Natural killer cell (primary cell): ENCODE measurements at regions not wholly inside any gene's neighbourhood (a gene's known extent, or its start where the extent isn't known, plus 50 kb on each side); places are given as distances from the start of the nearest gene placed in this dataset.

Source experiments
- ATAC-seq, 3 donors: fragments of 150-1000 bp in 2 of 3; fragments of 200-7000 bp in 1 of 3; cut with Tn5 transposase; 1 replicate in 1 of 3; 2 replicates in 2 of 3; pipeline ENCODE4 v1.10.0; 2021; ENCODE audit warnings: mild to moderate bottlenecking in 2 of 3, moderate library complexity in 2 of 3
- DNase-seq, 2 donors: peaks; one replicate each; pipeline versions ENCODE4 v3.0.0 to v3.0.0-alpha.2; 2013 to 2021; ENCODE audit warnings: mixed read lengths in 1 of 2
- H3K27ac ChIP-seq: one replicate; pipeline ENCODE4 v1.5.1; 2013; ENCODE audit warnings: mild to moderate bottlenecking, low read length
- H3K27me3 ChIP-seq: one replicate; pipeline ENCODE4 v1.6.1; 2013; ENCODE audit warnings: low read length; ENCODE audit not compliant: control insufficient read depth, insufficient read depth
- H3K36me3 ChIP-seq: one replicate; pipeline ENCODE4 v1.6.1; 2013; ENCODE audit warnings: low read length; ENCODE audit not compliant: control insufficient read depth, insufficient read depth
- H3K4me1 ChIP-seq: one replicate; pipeline ENCODE4 v1.6.1; 2013; ENCODE audit warnings: low read length; ENCODE audit not compliant: control insufficient read depth, insufficient read depth
- H3K4me3 ChIP-seq: one replicate; pipeline ENCODE4 v1.5.1; 2013; ENCODE audit warnings: low read length
- H3K9me3 ChIP-seq: one replicate; pipeline ENCODE4 v1.6.1; 2013; ENCODE audit warnings: low read length; ENCODE audit not compliant: control insufficient read depth, insufficient read depth
- H3K27ac Mint-ChIP-seq, 2 donors: one replicate each; pipeline ENCODE4 v1.8.0; 2022; ENCODE audit warnings: mild to moderate bottlenecking in 2 of 2, mixed read lengths in 2 of 2, moderate library complexity in 1 of 2
- H3K27me3 Mint-ChIP-seq, 2 donors: one replicate each; pipeline ENCODE4 v1.8.0; 2022; ENCODE audit warnings: low read depth in 2 of 2, mixed read lengths in 2 of 2
- H3K36me3 Mint-ChIP-seq: one replicate; pipeline ENCODE4 v1.8.0; 2022; ENCODE audit warnings: mixed read lengths
- H3K4me1 Mint-ChIP-seq, 2 donors: one replicate each; pipeline ENCODE4 v1.8.0; 2022; ENCODE audit warnings: mixed read lengths in 2 of 2
- H3K4me3 Mint-ChIP-seq: one replicate; pipeline ENCODE4 v1.8.0; 2022; ENCODE audit warnings: mild to moderate bottlenecking, moderate library complexity, mixed read lengths
- H3K9me3 Mint-ChIP-seq, 2 donors: one replicate each; pipeline ENCODE4 v1.8.0; 2022; ENCODE audit warnings: mixed read lengths in 2 of 2
- WGBS: methylation state at CpG from one replicate; pipeline ENCODE4 v1.1.7; 2013; ENCODE audit warnings: missing lambda C conversion rate; ENCODE audit not compliant: insufficient coverage; 5-methylcytosine and 5-hydroxymethylcytosine counted together
- intact Hi-C: fragments of 100-400 bp; cut with micrococcal nuclease; formaldehyde crosslinking; loops from one replicate; pipeline ENCODE4 v1.14.2; 2022
- TF ChIP-seq, protein P1 (sequence below): fragments of 200-600 bp; IDR thresholded peaks from one replicate; pipeline ENCODE4 v1.8.0; 2022; ENCODE audit warnings: antibody characterized with exemption

DNA sequence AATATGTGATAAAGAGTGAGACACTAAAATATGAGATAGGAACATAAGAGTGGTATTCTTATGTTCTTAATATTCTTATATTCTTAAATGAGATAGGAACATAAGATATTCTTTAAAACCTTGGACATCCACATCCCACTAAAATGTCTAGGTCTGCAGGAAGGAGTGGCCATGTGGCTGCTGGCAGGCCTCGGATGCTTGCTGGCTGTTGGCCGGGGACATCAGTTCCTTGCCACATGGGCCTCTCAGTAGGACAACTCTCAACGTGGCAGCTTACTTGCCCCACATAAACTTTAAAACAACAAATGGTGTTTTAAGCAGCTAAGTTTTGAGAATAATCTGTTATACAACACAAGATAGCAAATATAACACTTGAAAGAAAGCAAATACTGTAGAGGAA lies 240.1 kb downstream of the CASP12 start:
- H3K27ac Mint-ChIP-seq: no peak overlapping the region
- H3K27ac ChIP-seq: no peak overlapping the region
- no peaks in the 10 kb centered on the region for H3K4me1 ChIP-seq
- DNase-seq: no peak
- H3K4me3 ChIP-seq: no peak overlapping the region
- 93% methylated on average over 3 of the region's 3 CpGs for WGBS
- intact Hi-C loops: no loop called here
- no peaks in the 10 kb centered on the region for H3K36me3 ChIP-seq
- no peaks in the 10 kb centered on the region for H3K9me3 ChIP-seq
- peaks cover 0 to 7% of the 10 kb centered on the region in 2 donors for H3K27me3 Mint-ChIP-seq
- H3K4me1 Mint-ChIP-seq: peaks cover 12 to 14% of the 10 kb centered on the region in 2 donors
- H3K36me3 Mint-ChIP-seq: no peaks in the 10 kb centered on the region
- TF ChIP-seq, protein P1, sequence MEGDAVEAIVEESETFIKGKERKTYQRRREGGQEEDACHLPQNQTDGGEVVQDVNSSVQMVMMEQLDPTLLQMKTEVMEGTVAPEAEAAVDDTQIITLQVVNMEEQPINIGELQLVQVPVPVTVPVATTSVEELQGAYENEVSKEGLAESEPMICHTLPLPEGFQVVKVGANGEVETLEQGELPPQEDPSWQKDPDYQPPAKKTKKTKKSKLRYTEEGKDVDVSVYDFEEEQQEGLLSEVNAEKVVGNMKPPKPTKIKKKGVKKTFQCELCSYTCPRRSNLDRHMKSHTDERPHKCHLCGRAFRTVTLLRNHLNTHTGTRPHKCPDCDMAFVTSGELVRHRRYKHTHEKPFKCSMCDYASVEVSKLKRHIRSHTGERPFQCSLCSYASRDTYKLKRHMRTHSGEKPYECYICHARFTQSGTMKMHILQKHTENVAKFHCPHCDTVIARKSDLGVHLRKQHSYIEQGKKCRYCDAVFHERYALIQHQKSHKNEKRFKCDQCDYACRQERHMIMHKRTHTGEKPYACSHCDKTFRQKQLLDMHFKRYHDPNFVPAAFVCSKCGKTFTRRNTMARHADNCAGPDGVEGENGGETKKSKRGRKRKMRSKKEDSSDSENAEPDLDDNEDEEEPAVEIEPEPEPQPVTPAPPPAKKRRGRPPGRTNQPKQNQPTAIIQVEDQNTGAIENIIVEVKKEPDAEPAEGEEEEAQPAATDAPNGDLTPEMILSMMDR: no peak
- no peaks in the 10 kb centered on the region for H3K9me3 Mint-ChIP-seq
- no peaks in the 10 kb centered on the region for H3K27me3 ChIP-seq
- no peak overlapping the region for H3K4me3 Mint-ChIP-seq
- no peak for ATAC-seq

DNA sequence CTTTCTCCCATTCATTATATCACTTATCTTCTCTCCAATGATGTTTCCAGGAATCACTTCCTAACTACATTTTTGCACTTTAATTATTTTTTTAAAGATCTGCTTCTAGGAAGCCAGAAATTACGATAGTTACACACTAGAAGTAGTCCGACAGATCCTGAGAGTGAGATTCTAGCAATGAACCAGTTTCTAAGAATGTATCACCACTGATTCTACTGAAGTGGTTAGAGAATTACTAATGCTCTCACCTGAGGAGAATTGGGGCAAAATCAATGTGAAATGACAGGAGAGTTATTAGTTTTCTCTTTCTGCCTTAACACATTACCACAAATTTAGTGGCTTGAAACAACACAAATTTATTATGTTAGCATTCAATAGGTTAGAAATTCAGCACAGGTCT lies 241.2 kb downstream of the CASP12 start:
- intact Hi-C loops: no loop called here
- no peak for ATAC-seq
- no peaks in the 10 kb centered on the region for H3K9me3 ChIP-seq
- Mint-ChIP-seq H3K4me3 (no peak overlapping the region), H3K27ac (no peak overlapping the region), H3K4me1 (peaks cover 17 to 18% of the 10 kb centered on the region in 2 donors), H3K9me3 (no peaks in the 10 kb centered on the region), H3K27me3 (peaks cover 0 to 7% of the 10 kb centered on the region in 2 donors), H3K36me3 (no peaks in the 10 kb centered on the region)
- TF ChIP-seq, protein P1: no peak
- WGBS: 73% methylated on average over 2 of the region's 2 CpGs
- no peak overlapping the region for H3K4me3 ChIP-seq
- no peaks in the 10 kb centered on the region for H3K36me3 ChIP-seq
- no peak overlapping the region for H3K27ac ChIP-seq
- no peaks in the 10 kb centered on the region for H3K4me1 ChIP-seq
- no peak for DNase-seq
- no peaks in the 10 kb centered on the region for H3K27me3 ChIP-seq

DNA sequence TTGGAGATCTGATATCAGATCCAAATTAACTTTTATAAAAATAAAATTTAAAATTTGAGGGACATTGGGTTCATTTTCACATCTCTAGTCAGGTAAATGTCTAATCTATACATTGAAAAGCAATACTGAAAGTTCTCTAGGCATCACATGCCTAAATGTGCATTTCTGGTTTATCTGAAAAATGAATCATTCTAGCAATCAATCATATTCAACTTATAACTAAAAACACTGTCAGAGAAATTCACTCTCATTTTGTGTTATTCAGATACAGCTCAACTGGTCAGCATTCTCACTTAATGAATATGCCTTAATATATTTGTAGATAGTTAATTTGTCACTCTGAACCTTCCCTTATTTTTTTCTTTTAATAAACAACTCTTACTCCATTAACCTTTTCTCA lies 243.2 kb downstream of the CASP12 start:
- H3K27ac Mint-ChIP-seq: no peak overlapping the region
- intact Hi-C loops: no loop called here

More for the DNA sequence above, 243.2 kb downstream of the CASP12 start:
- Mint-ChIP-seq H3K4me1 (peaks cover 17 to 18% of the 10 kb centered on the region in 2 donors), H3K9me3 (no peaks in the 10 kb centered on the region), H3K27me3 (peaks cover 0 to 7% of the 10 kb centered on the region in 2 donors), H3K36me3 (no peaks in the 10 kb centered on the region), H3K4me3 (no peak overlapping the region)
- DNase-seq: no peak
- no peaks in the 10 kb centered on the region for H3K9me3 ChIP-seq
- TF ChIP-seq, protein P1: no peak
- no peak overlapping the region for H3K27ac ChIP-seq
- no peaks in the 10 kb centered on the region for H3K27me3 ChIP-seq
- no peak overlapping the region for H3K4me3 ChIP-seq
- H3K4me1 ChIP-seq: no peaks in the 10 kb centered on the region
- no peak for ATAC-seq
- H3K36me3 ChIP-seq: no peaks in the 10 kb centered on the region
